ENCODE measurements at regions not wholly inside any gene's neighbourhood (a gene's known extent, or its start where the extent isn't known, plus 50 kb on each side); places are given as distances from the start of the nearest gene placed in this dataset.

- Histone ChIP-seq H3K27me3 (ENCODE audit: control insufficient read depth, insufficient read depth, low read length) (no peaks in the 10 kb centered on the region), H3K36me3 (ENCODE audit: control insufficient read depth, insufficient read depth, low read length) (no peaks in the 10 kb centered on the region), H3K4me1 (ENCODE audit: control insufficient read depth, insufficient read depth, low read length) (peaks cover 13% of the 10 kb centered on the region), H3K4me3 (ENCODE audit: low read length) (no peak overlapping the region), H3K9ac (ENCODE audit: low read length) (no peak overlapping the region), H3K27ac (ENCODE audit: low read depth, low read length) (no peak overlapping the region)
Observed at GRCh38 chr5:56616454-56617160, 198.7 kb upstream of the MAP3K1 start.

- H3K36me3 ChIP-seq (ENCODE audit: control insufficient read depth, insufficient read depth, low read length): no peaks in the 10 kb centered on the region
- H3K27me3 ChIP-seq (ENCODE audit: control insufficient read depth, insufficient read depth, low read length): no peaks in the 10 kb centered on the region
- no peak overlapping the region for H3K9ac ChIP-seq (ENCODE audit: low read length)
- peaks cover 13% of the 10 kb centered on the region for H3K4me1 ChIP-seq (ENCODE audit: control insufficient read depth, insufficient read depth, low read length)
- no peak overlapping the region for H3K27ac ChIP-seq (ENCODE audit: low read depth, low read length)
- no peak overlapping the region for H3K4me3 ChIP-seq (ENCODE audit: low read length)
Observed at GRCh38 chr5:56615361-56616153, 199.8 kb upstream of the MAP3K1 start.

GRCh38 chr5:56612759-56613158, 202.6 kb upstream of the MAP3K1 start:
- Histone ChIP-seq H3K36me3 (ENCODE audit: control insufficient read depth, insufficient read depth, low read length) (no peaks in the 10 kb centered on the region), H3K27me3 (ENCODE audit: control insufficient read depth, insufficient read depth, low read length) (no peaks in the 10 kb centered on the region), H3K27ac (ENCODE audit: low read depth, low read length) (no peak overlapping the region), H3K4me3 (ENCODE audit: low read length) (no peak overlapping the region), H3K4me1 (ENCODE audit: control insufficient read depth, insufficient read depth, low read length) (peaks cover 13% of the 10 kb centered on the region), H3K9ac (ENCODE audit: low read length) (no peak overlapping the region)

GRCh38 chr5:56612353-56612752, 203.0 kb upstream of the MAP3K1 start:
- Histone ChIP-seq H3K27ac (ENCODE audit: low read depth, low read length) (no peak overlapping the region), H3K9ac (ENCODE audit: low read length) (no peak overlapping the region), H3K4me1 (ENCODE audit: control insufficient read depth, insufficient read depth, low read length) (peaks cover 13% of the 10 kb centered on the region), H3K27me3 (ENCODE audit: control insufficient read depth, insufficient read depth, low read length) (no peaks in the 10 kb centered on the region), H3K36me3 (ENCODE audit: control insufficient read depth, insufficient read depth, low read length) (no peaks in the 10 kb centered on the region), H3K4me3 (ENCODE audit: low read length) (no peak overlapping the region)

- Histone ChIP-seq H3K27me3 (ENCODE audit: control insufficient read depth, insufficient read depth, low read length) (no peaks in the 10 kb centered on the region), H3K4me1 (ENCODE audit: control insufficient read depth, insufficient read depth, low read length) (no peaks in the 10 kb centered on the region), H3K36me3 (ENCODE audit: control insufficient read depth, insufficient read depth, low read length) (no peaks in the 10 kb centered on the region), H3K4me3 (ENCODE audit: low read length) (no peak overlapping the region), H3K27ac (ENCODE audit: low read depth, low read length) (no peak overlapping the region), H3K9ac (ENCODE audit: low read length) (no peak overlapping the region)
Observed at GRCh38 chr5:56610093-56610698, 205.2 kb upstream of the MAP3K1 start.

- Histone ChIP-seq H3K27me3 (ENCODE audit: control insufficient read depth, insufficient read depth, low read length) (no peaks in the 10 kb centered on the region), H3K4me1 (ENCODE audit: control insufficient read depth, insufficient read depth, low read length) (no peaks in the 10 kb centered on the region), H3K9ac (ENCODE audit: low read length) (no peak overlapping the region), H3K36me3 (ENCODE audit: control insufficient read depth, insufficient read depth, low read length) (no peaks in the 10 kb centered on the region), H3K27ac (ENCODE audit: low read depth, low read length) (no peak overlapping the region), H3K4me3 (ENCODE audit: low read length) (no peak overlapping the region)
Observed at GRCh38 chr5:56608217-56608925, 207.0 kb upstream of the MAP3K1 start.

- Histone ChIP-seq H3K27ac (ENCODE audit: low read depth, low read length) (no peak overlapping the region), H3K36me3 (ENCODE audit: control insufficient read depth, insufficient read depth, low read length) (no peaks in the 10 kb centered on the region), H3K27me3 (ENCODE audit: control insufficient read depth, insufficient read depth, low read length) (no peaks in the 10 kb centered on the region), H3K4me1 (ENCODE audit: control insufficient read depth, insufficient read depth, low read length) (no peaks in the 10 kb centered on the region), H3K9ac (ENCODE audit: low read length) (no peak overlapping the region), H3K4me3 (ENCODE audit: low read length) (no peak overlapping the region)
Observed at GRCh38 chr5:56607551-56607950, 207.8 kb upstream of the MAP3K1 start.

- Histone ChIP-seq H3K27ac (ENCODE audit: low read depth, low read length) (no peak overlapping the region), H3K27me3 (ENCODE audit: control insufficient read depth, insufficient read depth, low read length) (no peaks in the 10 kb centered on the region), H3K4me3 (ENCODE audit: low read length) (no peak overlapping the region), H3K9ac (ENCODE audit: low read length) (no peak overlapping the region), H3K4me1 (ENCODE audit: control insufficient read depth, insufficient read depth, low read length) (no peaks in the 10 kb centered on the region), H3K36me3 (ENCODE audit: control insufficient read depth, insufficient read depth, low read length) (no peaks in the 10 kb centered on the region)
Observed at GRCh38 chr5:56607074-56607473, 208.3 kb upstream of the MAP3K1 start.

- Histone ChIP-seq H3K4me1 (ENCODE audit: control insufficient read depth, insufficient read depth, low read length) (no peaks in the 10 kb centered on the region), H3K36me3 (ENCODE audit: control insufficient read depth, insufficient read depth, low read length) (no peaks in the 10 kb centered on the region), H3K27me3 (ENCODE audit: control insufficient read depth, insufficient read depth, low read length) (no peaks in the 10 kb centered on the region), H3K27ac (ENCODE audit: low read depth, low read length) (no peak overlapping the region), H3K9ac (ENCODE audit: low read length) (no peak overlapping the region), H3K4me3 (ENCODE audit: low read length) (no peak overlapping the region)
Observed at GRCh38 chr5:56606192-56606591, 209.2 kb upstream of the MAP3K1 start.

GRCh38 chr5:56605231-56605630, 210.1 kb upstream of the MAP3K1 start:
- no peak overlapping the region for H3K27ac ChIP-seq (ENCODE audit: low read depth, low read length)
- H3K9ac ChIP-seq (ENCODE audit: low read length): no peak overlapping the region
- no peaks in the 10 kb centered on the region for H3K27me3 ChIP-seq (ENCODE audit: control insufficient read depth, insufficient read depth, low read length)
- no peak overlapping the region for H3K4me3 ChIP-seq (ENCODE audit: low read length)
- H3K36me3 ChIP-seq (ENCODE audit: control insufficient read depth, insufficient read depth, low read length): no peaks in the 10 kb centered on the region
- no peaks in the 10 kb centered on the region for H3K4me1 ChIP-seq (ENCODE audit: control insufficient read depth, insufficient read depth, low read length)

GRCh38 chr5:56601641-56602071, 213.7 kb upstream of the MAP3K1 start:
- Histone ChIP-seq H3K4me3 (ENCODE audit: low read length) (no peak overlapping the region), H3K27ac (ENCODE audit: low read depth, low read length) (no peak overlapping the region), H3K27me3 (ENCODE audit: control insufficient read depth, insufficient read depth, low read length) (no peaks in the 10 kb centered on the region), H3K36me3 (ENCODE audit: control insufficient read depth, insufficient read depth, low read length) (no peaks in the 10 kb centered on the region), H3K4me1 (ENCODE audit: control insufficient read depth, insufficient read depth, low read length) (no peaks in the 10 kb centered on the region), H3K9ac (ENCODE audit: low read length) (no peak overlapping the region)

- Histone ChIP-seq H3K4me3 (ENCODE audit: low read length) (no peak overlapping the region), H3K9ac (ENCODE audit: low read length) (no peak overlapping the region), H3K36me3 (ENCODE audit: control insufficient read depth, insufficient read depth, low read length) (no peaks in the 10 kb centered on the region), H3K4me1 (ENCODE audit: control insufficient read depth, insufficient read depth, low read length) (no peaks in the 10 kb centered on the region), H3K27ac (ENCODE audit: low read depth, low read length) (no peak overlapping the region), H3K27me3 (ENCODE audit: control insufficient read depth, insufficient read depth, low read length) (no peaks in the 10 kb centered on the region)
Observed at GRCh38 chr5:56598941-56599340, 216.4 kb upstream of the MAP3K1 start.

Data from rectal smooth muscle tissue (tissue), 1 donor.